ENCODE measurements at regions not wholly inside any gene's neighbourhood (a gene's known extent, or its start where the extent isn't known, plus 50 kb on each side); places are given as distances from the start of the nearest gene placed in this dataset.

GRCh38 chr13:22332416-22332815 is 661.5 kb downstream of the FGF9 start:
- CTCF ChIA-PET: no interaction called here
- Histone ChIP-seq H3K9me3 (ENCODE audit: control insufficient read depth, insufficient read depth, low read depth, low read length) (no peaks in the 10 kb centered on the region), H3K4me3 (ENCODE audit: low read depth, low read length) (no peak overlapping the region), H3K36me3 (ENCODE audit: control insufficient read depth in 2 of 2, insufficient read depth in 1 of 2, low read length in 2 of 2) (no peaks in the 10 kb centered on the region), H3K27ac (ENCODE audit: extremely low read depth, low read depth, low read length) (no peak overlapping the region), H3K4me1 (ENCODE audit: control insufficient read depth, insufficient read depth, low read length) (no peaks in the 10 kb centered on the region)
- POLR2A ChIA-PET: no interaction called here
- no peak for TF ChIP-seq ZNF548 (tag by site-specific recombination; IDR thresholded peaks at IDR 0.05)
- no peak for TF ChIP-seq ZNF561 (tag by site-specific recombination; IDR thresholded peaks at IDR 0.05; ENCODE audit: borderline replicate concordance)
- TF ChIP-seq SP7 (tag by site-specific recombination; IDR thresholded peaks at IDR 0.05): no peak
- TF ChIP-seq ZFHX2 (tag by site-specific recombination; conservative IDR thresholded peaks at IDR 0.05): no peak
- TF ChIP-seq IKZF3 (tag by site-specific recombination; IDR thresholded peaks at IDR 0.05): no peak
- TF ChIP-seq ZNF48 (tag by site-specific recombination; IDR thresholded peaks at IDR 0.05): no peak
- no peak for TF ChIP-seq PRDM2 (tag by site-specific recombination; IDR thresholded peaks at IDR 0.05; ENCODE audit: borderline replicate concordance)

- no peaks in the 10 kb centered on the region for H3K36me3 ChIP-seq (ENCODE audit: control insufficient read depth in 2 of 2, insufficient read depth in 1 of 2, low read length in 2 of 2)
- no peaks in the 10 kb centered on the region for H3K9me3 ChIP-seq (ENCODE audit: control insufficient read depth, insufficient read depth, low read depth, low read length)
- H3K27ac ChIP-seq (ENCODE audit: extremely low read depth, low read depth, low read length): no peak overlapping the region
- no peak overlapping the region for H3K4me3 ChIP-seq (ENCODE audit: low read depth, low read length)
- H3K4me1 ChIP-seq (ENCODE audit: control insufficient read depth, insufficient read depth, low read length): no peaks in the 10 kb centered on the region
- ChIA-PET POLR2A (no interaction called here), CTCF (no interaction called here)
- no peak for TF ChIP-seq ZNF404 (tag by site-specific recombination; IDR thresholded peaks at IDR 0.05)
- TF ChIP-seq ZNF302 (tag by site-specific recombination; IDR thresholded peaks at IDR 0.05; ENCODE audit: low read depth): no peak
- TF ChIP-seq, protein P1, sequence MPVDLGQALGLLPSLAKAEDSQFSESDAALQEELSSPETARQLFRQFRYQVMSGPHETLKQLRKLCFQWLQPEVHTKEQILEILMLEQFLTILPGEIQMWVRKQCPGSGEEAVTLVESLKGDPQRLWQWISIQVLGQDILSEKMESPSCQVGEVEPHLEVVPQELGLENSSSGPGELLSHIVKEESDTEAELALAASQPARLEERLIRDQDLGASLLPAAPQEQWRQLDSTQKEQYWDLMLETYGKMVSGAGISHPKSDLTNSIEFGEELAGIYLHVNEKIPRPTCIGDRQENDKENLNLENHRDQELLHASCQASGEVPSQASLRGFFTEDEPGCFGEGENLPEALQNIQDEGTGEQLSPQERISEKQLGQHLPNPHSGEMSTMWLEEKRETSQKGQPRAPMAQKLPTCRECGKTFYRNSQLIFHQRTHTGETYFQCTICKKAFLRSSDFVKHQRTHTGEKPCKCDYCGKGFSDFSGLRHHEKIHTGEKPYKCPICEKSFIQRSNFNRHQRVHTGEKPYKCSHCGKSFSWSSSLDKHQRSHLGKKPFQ (tag by site-specific recombination; IDR thresholded peaks at IDR 0.05): no peak
- no peak for TF ChIP-seq ZNF426 (tag by site-specific recombination; IDR thresholded peaks at IDR 0.05)
- TF ChIP-seq ZNF548 (tag by site-specific recombination; IDR thresholded peaks at IDR 0.05): no peak
- no peak for TF ChIP-seq MYNN (tag by site-specific recombination; IDR thresholded peaks at IDR 0.05; ENCODE audit: borderline replicate concordance)
- no peak for TF ChIP-seq ZNF449 (tag by site-specific recombination; IDR thresholded peaks at IDR 0.05)
- TF ChIP-seq ZSCAN5A (tag by site-specific recombination; IDR thresholded peaks at IDR 0.05): no peak
- TF ChIP-seq RBAK (tag by site-specific recombination; IDR thresholded peaks at IDR 0.05): no peak
- TF ChIP-seq HOXD13 (CRISPR knock-in tag; IDR thresholded peaks at IDR 0.05; ENCODE audit: borderline replicate concordance): no peak
- TF ChIP-seq ZNF37A (tag by site-specific recombination; IDR thresholded peaks at IDR 0.05): no peak
- no peak for TF ChIP-seq ZNF274 (IDR thresholded peaks at IDR 0.05; ENCODE audit: low read length)
- no peak for TF ChIP-seq ZNF274 (tag by site-specific recombination; IDR thresholded peaks at IDR 0.05; ENCODE audit: borderline replicate concordance)
- no peak for TF ChIP-seq ZNF837 (tag by site-specific recombination; IDR thresholded peaks at IDR 0.05)
- no peak for TF ChIP-seq ZNF10 (tag by site-specific recombination; IDR thresholded peaks at IDR 0.05)
- TF ChIP-seq, protein P2, sequence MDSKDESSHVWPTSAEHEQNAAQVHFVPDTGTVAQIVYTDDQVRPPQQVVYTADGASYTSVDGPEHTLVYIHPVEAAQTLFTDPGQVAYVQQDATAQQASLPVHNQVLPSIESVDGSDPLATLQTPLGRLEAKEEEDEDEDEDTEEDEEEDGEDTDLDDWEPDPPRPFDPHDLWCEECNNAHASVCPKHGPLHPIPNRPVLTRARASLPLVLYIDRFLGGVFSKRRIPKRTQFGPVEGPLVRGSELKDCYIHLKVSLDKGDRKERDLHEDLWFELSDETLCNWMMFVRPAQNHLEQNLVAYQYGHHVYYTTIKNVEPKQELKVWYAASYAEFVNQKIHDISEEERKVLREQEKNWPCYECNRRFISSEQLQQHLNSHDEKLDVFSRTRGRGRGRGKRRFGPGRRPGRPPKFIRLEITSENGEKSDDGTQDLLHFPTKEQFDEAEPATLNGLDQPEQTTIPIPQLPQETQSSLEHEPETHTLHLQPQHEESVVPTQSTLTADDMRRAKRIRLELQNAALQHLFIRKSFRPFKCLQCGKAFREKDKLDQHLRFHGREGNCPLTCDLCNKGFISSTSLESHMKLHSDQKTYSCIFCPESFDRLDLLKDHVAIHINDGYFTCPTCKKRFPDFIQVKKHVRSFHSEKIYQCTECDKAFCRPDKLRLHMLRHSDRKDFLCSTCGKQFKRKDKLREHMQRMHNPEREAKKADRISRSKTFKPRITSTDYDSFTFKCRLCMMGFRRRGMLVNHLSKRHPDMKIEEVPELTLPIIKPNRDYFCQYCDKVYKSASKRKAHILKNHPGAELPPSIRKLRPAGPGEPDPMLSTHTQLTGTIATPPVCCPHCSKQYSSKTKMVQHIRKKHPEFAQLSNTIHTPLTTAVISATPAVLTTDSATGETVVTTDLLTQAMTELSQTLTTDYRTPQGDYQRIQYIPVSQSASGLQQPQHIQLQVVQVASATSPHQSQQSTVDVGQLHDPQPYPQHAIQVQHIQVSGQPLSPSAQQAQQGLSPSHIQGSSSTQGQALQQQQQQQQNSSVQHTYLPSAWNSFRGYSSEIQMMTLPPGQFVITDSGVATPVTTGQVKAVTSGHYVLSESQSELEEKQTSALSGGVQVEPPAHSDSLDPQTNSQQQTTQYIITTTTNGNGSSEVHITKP (tag by site-specific recombination; IDR thresholded peaks at IDR 0.05): no peak
Observed at GRCh38 chr13:22336460-22336859, 665.6 kb downstream of the FGF9 start.
